Hepatocyte (in vitro differentiated cells): ENCODE measurements at regions not wholly inside any gene's neighbourhood (a gene's known extent, or its start where the extent isn't known, plus 50 kb on each side); places are given as distances from the start of the nearest gene placed in this dataset.

Experiments
- CTCF ChIP-seq: fragments of 200-600 bp; sonication (generic); IDR thresholded peaks from 2 replicates; pipeline ENCODE4 v1.5.1; 2016; ENCODE audit warnings: antibody characterized with exemption, mild to moderate bottlenecking; ENCODE audit not compliant: poor library complexity
- EZH2 ChIP-seq: fragments of 200-600 bp; sonication (generic); IDR thresholded peaks from 2 replicates; pipeline ENCODE4 v1.6.1; 2016; ENCODE audit warnings: antibody characterized with exemption, mild to moderate bottlenecking, borderline replicate concordance

GRCh38 chr12:46493150-46493833 is 120.7 kb upstream of the SLC38A2 start:
- no peak for TF ChIP-seq CTCF
- no peak for TF ChIP-seq EZH2
